T-cell (primary cell): ENCODE measurements at regions not wholly inside any gene's neighbourhood (a gene's known extent, or its start where the extent isn't known, plus 50 kb on each side); places are given as distances from the start of the nearest gene placed in this dataset.

ENCODE experiments used
- ATAC-seq, 4 experiments: fragments of 200-7000 bp in 3 of 4; fragments of 150-1000 bp in 1 of 4; cut with Tn5 transposase; replicated peaks in 1 of 4; 1 replicate in 3 of 4; 2 replicates in 1 of 4; pipeline ENCODE4 v1.10.0; 2021; ENCODE audit warnings: moderate library complexity in 3 of 4, mild to moderate bottlenecking in 2 of 4, moderate number of reproducible peaks in 1 of 4
- CTCF ChIA-PET, 2 donors: fragments of 300-600 bp; sonication (Branson Sonifier 250); formaldehyde crosslinking; loops; one replicate each; lab custom pipeline; 2022; ENCODE audit warnings: antibody characterized with exemption in 2 of 2; lab: Charles Lee
- POLR2A ChIA-PET, 2 donors: fragments of 300-600 bp; sonication (Branson Sonifier 250); formaldehyde crosslinking; loops; one replicate each; lab custom pipeline; 2022; ENCODE audit warnings: antibody characterized with exemption in 2 of 2; lab: Charles Lee
- DNase-seq, 35 experiments: peaks; one replicate each; pipeline versions ENCODE4 v3.0.0 to v3.0.0-alpha.2; 2013 to 2023
- H3K27ac ChIP-seq: one replicate; pipeline ENCODE4 v1.5.1; 2013; ENCODE audit warnings: low read length
- H3K27me3 ChIP-seq, 2 experiments: replicated peaks in 1 of 2; 1 replicate in 1 of 2; 2 replicates in 1 of 2; pipeline versions ENCODE4 v1.6.1 to v1.7.0; 2013; ENCODE audit warnings: low read length in 1 of 2, mixed read lengths in 1 of 2; ENCODE audit not compliant: control insufficient read depth in 2 of 2, insufficient read depth in 2 of 2; ENCODE audit errors: extremely low read depth in 1 of 2
- H3K36me3 ChIP-seq, 2 donors: 1 replicate in 1 of 2; 2 replicates in 1 of 2; pipeline versions ENCODE4 v1.6.1 to v1.7.0; 2013; ENCODE audit warnings: low read length in 1 of 2; ENCODE audit not compliant: control insufficient read depth in 2 of 2, insufficient read depth in 1 of 2; ENCODE audit errors: extremely low read depth in 1 of 2
- H3K4me1 ChIP-seq, 2 experiments: 1 replicate in 1 of 2; 2 replicates in 1 of 2; pipeline versions ENCODE4 v1.6.1 to v1.7.0; 2013; ENCODE audit warnings: low read length in 2 of 2, mixed read lengths in 1 of 2; ENCODE audit not compliant: insufficient read depth in 2 of 2, control insufficient read depth in 1 of 2; ENCODE audit errors: extremely low read depth in 1 of 2
- H3K4me3 ChIP-seq, 2 donors: 1 replicate in 1 of 2; 2 replicates in 1 of 2; pipeline versions ENCODE4 v1.5.1 to v1.7.0; 2013; ENCODE audit warnings: mild to moderate bottlenecking in 2 of 2, low read length in 1 of 2, moderate library complexity in 1 of 2; ENCODE audit not compliant: control insufficient read depth in 1 of 2; ENCODE audit errors: extremely low read depth in 1 of 2
- H3K9me3 ChIP-seq: 2 replicates; pipeline ENCODE4 v1.7.0; 2013
- H3K27ac Mint-ChIP-seq, 2 donors: one replicate each; pipeline ENCODE4 v1.8.0; 2020 to 2021; ENCODE audit warnings: mild to moderate bottlenecking in 2 of 2, mixed read lengths in 2 of 2
- H3K27me3 Mint-ChIP-seq, 2 donors: one replicate each; pipeline ENCODE4 v1.8.0; 2021 to 2022; ENCODE audit warnings: mixed read lengths in 2 of 2
- H3K36me3 Mint-ChIP-seq: one replicate; pipeline ENCODE4 v1.8.0; 2021; ENCODE audit warnings: mixed read lengths
- H3K4me1 Mint-ChIP-seq, 3 donors: one replicate each; pipeline ENCODE4 v1.8.0; 2020 to 2022; ENCODE audit warnings: mixed read lengths in 3 of 3, mild to moderate bottlenecking in 1 of 3
- H3K4me3 Mint-ChIP-seq, 3 donors: one replicate each; pipeline ENCODE4 v1.8.0; 2020 to 2022; ENCODE audit warnings: mild to moderate bottlenecking in 3 of 3, mixed read lengths in 3 of 3, moderate library complexity in 3 of 3
- H3K9me3 Mint-ChIP-seq, 3 donors: one replicate each; pipeline ENCODE4 v1.8.0; 2020 to 2022; ENCODE audit warnings: mixed read lengths in 3 of 3
- WGBS: methylation state at CpG from one replicate; pipeline ENCODE4 v1.1.5; 2013; ENCODE audit warnings: missing lambda C conversion rate; ENCODE audit not compliant: insufficient coverage; 5-methylcytosine and 5-hydroxymethylcytosine counted together

- Mint-ChIP-seq H3K27me3 (peaks cover 39 to 44% of the 10 kb centered on the region in 2 donors), H3K4me3 (no peak overlapping the region), H3K9me3 (no peaks in the 10 kb centered on the region), H3K4me1 (no peaks in the 10 kb centered on the region), H3K27ac (no peak overlapping the region), H3K36me3 (no peaks in the 10 kb centered on the region)
- POLR2A ChIA-PET, result no interaction called here
- CTCF ChIA-PET, result no interaction called here
- ATAC-seq (no peak), DNase-seq (no peak)
- H3K4me3 ChIP-seq, result no peak overlapping the region
- WGBS, result 75% methylated on average over 1 of the region's 2 CpGs
- no peaks in the 10 kb centered on the region for H3K9me3 ChIP-seq
- H3K27ac ChIP-seq, result no peak overlapping the region
- peaks cover 0 to 2% of the 10 kb centered on the region in 2 experiments for H3K27me3 ChIP-seq
- H3K4me1 ChIP-seq, result no peaks in the 10 kb centered on the region
- no peaks in the 10 kb centered on the region for H3K36me3 ChIP-seq
Observed at GRCh38 chr3:70800951-70801350, 488.5 kb upstream of the MDFIC2 start.

- H3K4me1 Mint-ChIP-seq, result no peaks in the 10 kb centered on the region
Observed at GRCh38 chr3:70789878-70790277, 477.4 kb upstream of the MDFIC2 start.

GRCh38 chr3:70780790-70781189, 468.4 kb upstream of the MDFIC2 start:
- Histone ChIP-seq H3K4me3 (no peak overlapping the region), H3K27ac (no peak overlapping the region), H3K9me3 (no peaks in the 10 kb centered on the region), H3K4me1 (no peaks in the 10 kb centered on the region), H3K36me3 (no peaks in the 10 kb centered on the region), H3K27me3 (no peaks in the 10 kb centered on the region)
- ChIA-PET CTCF (no interaction called here), POLR2A (no interaction called here)
- no peak overlapping the region for H3K27ac Mint-ChIP-seq
- no peaks in the 10 kb centered on the region for H3K36me3 Mint-ChIP-seq
- peaks cover 0 to 8% (median 7%) of the 10 kb centered on the region in 3 donors for H3K9me3 Mint-ChIP-seq
- H3K27me3 Mint-ChIP-seq, result peaks cover 5 to 19% of the 10 kb centered on the region in 2 donors
- DNase-seq, result no peak
- no peak for ATAC-seq
- H3K4me1 Mint-ChIP-seq, result no peaks in the 10 kb centered on the region
- H3K4me3 Mint-ChIP-seq, result no peak overlapping the region

More at GRCh38 chr3:70789878-70790277, 477.4 kb upstream of the MDFIC2 start:
- ATAC-seq, result no peak
- Histone ChIP-seq H3K27me3 (no peaks in the 10 kb centered on the region), H3K36me3 (no peaks in the 10 kb centered on the region), H3K27ac (no peak overlapping the region), H3K4me1 (no peaks in the 10 kb centered on the region), H3K9me3 (no peaks in the 10 kb centered on the region), H3K4me3 (no peak overlapping the region)
- Mint-ChIP-seq H3K27me3 (peaks cover 3 to 9% of the 10 kb centered on the region in 2 donors), H3K4me3 (no peak overlapping the region), H3K27ac (no peak overlapping the region), H3K9me3 (peaks cover 0 to 8% (median 0%) of the 10 kb centered on the region in 3 donors), H3K36me3 (no peaks in the 10 kb centered on the region)
- ChIA-PET POLR2A (interaction anchor here in 1 of 2 donors (0.6 kb wide), 1 partner anchor 1698 kb away, joined by 11 read pairs; no protein-coding TSS in a partner anchor), CTCF (no interaction called here)
- no CpG with 5 or more reads among the region's 2 CpGs for WGBS
- DNase-seq, result no peak

- H3K27ac ChIP-seq, result no peak overlapping the region
- POLR2A ChIA-PET, result no interaction called here
- H3K4me3 Mint-ChIP-seq, result no peak overlapping the region
- H3K9me3 Mint-ChIP-seq, result peaks cover 0 to 8% (median 7%) of the 10 kb centered on the region in 3 donors
- ATAC-seq (no peak), DNase-seq (no peak)
- no peaks in the 10 kb centered on the region for H3K27me3 ChIP-seq
- WGBS, result 100% methylated on average over 3 of the region's 4 CpGs
- H3K36me3 Mint-ChIP-seq, result no peaks in the 10 kb centered on the region
- H3K4me3 ChIP-seq, result no peak overlapping the region
- no peak overlapping the region for H3K27ac Mint-ChIP-seq
- H3K27me3 Mint-ChIP-seq, result peaks cover 9 to 21% of the 10 kb centered on the region in 2 donors
- CTCF ChIA-PET, result no interaction called here
- H3K36me3 ChIP-seq, result no peaks in the 10 kb centered on the region
- no peaks in the 10 kb centered on the region for H3K4me1 ChIP-seq
- H3K4me1 Mint-ChIP-seq, result no peaks in the 10 kb centered on the region
- no peaks in the 10 kb centered on the region for H3K9me3 ChIP-seq
Observed at GRCh38 chr3:70779296-70779695, 466.9 kb upstream of the MDFIC2 start.

- H3K4me1 Mint-ChIP-seq, result no peaks in the 10 kb centered on the region
- DNase-seq (no peak), ATAC-seq (no peak)
- peaks cover 0 to 8% (median 7%) of the 10 kb centered on the region in 3 donors for H3K9me3 Mint-ChIP-seq
- no CpG with 5 or more reads among the region's 2 CpGs for WGBS
- ChIA-PET CTCF (no interaction called here), POLR2A (no interaction called here)
- Histone ChIP-seq H3K36me3 (no peaks in the 10 kb centered on the region), H3K4me3 (no peak overlapping the region), H3K9me3 (no peaks in the 10 kb centered on the region), H3K27ac (no peak overlapping the region), H3K4me1 (no peaks in the 10 kb centered on the region), H3K27me3 (no peaks in the 10 kb centered on the region)
- H3K36me3 Mint-ChIP-seq, result no peaks in the 10 kb centered on the region
- no peak overlapping the region for H3K27ac Mint-ChIP-seq
- peaks cover 12 to 27% of the 10 kb centered on the region in 2 donors for H3K27me3 Mint-ChIP-seq
- no peak overlapping the region for H3K4me3 Mint-ChIP-seq
Observed at GRCh38 chr3:70776081-70776480, 463.6 kb upstream of the MDFIC2 start.

- Mint-ChIP-seq H3K27ac (no peak overlapping the region), H3K4me3 (no peak overlapping the region), H3K27me3 (peaks cover 12 to 33% of the 10 kb centered on the region in 2 donors), H3K9me3 (peaks cover 0 to 8% (median 7%) of the 10 kb centered on the region in 3 donors), H3K4me1 (no peaks in the 10 kb centered on the region), H3K36me3 (no peaks in the 10 kb centered on the region)
- no peaks in the 10 kb centered on the region for H3K36me3 ChIP-seq
- H3K27ac ChIP-seq, result no peak overlapping the region
- H3K9me3 ChIP-seq, result no peaks in the 10 kb centered on the region
- no peak for ATAC-seq
- CTCF ChIA-PET, result no interaction called here
- POLR2A ChIA-PET, result no interaction called here
- no peaks in the 10 kb centered on the region for H3K4me1 ChIP-seq
- H3K4me3 ChIP-seq, result no peak overlapping the region
- no peak for DNase-seq
- 83% methylated on average over 1 of the region's 4 CpGs for WGBS
- H3K27me3 ChIP-seq, result no peaks in the 10 kb centered on the region
Observed at GRCh38 chr3:70775257-70775656, 462.8 kb upstream of the MDFIC2 start.

GRCh38 chr3:70774641-70775040, 462.2 kb upstream of the MDFIC2 start:
- ATAC-seq, result no peak
- no peak overlapping the region for H3K27ac Mint-ChIP-seq
- Histone ChIP-seq H3K27ac (no peak overlapping the region), H3K4me1 (no peaks in the 10 kb centered on the region), H3K27me3 (no peaks in the 10 kb centered on the region), H3K36me3 (no peaks in the 10 kb centered on the region), H3K4me3 (no peak overlapping the region), H3K9me3 (no peaks in the 10 kb centered on the region)
- ChIA-PET CTCF (no interaction called here), POLR2A (no interaction called here)
- H3K36me3 Mint-ChIP-seq, result no peaks in the 10 kb centered on the region
- peaks cover 15 to 36% of the 10 kb centered on the region in 2 donors for H3K27me3 Mint-ChIP-seq
- H3K4me1 Mint-ChIP-seq, result no peaks in the 10 kb centered on the region
- no peak for DNase-seq
- no peak overlapping the region for H3K4me3 Mint-ChIP-seq
- peaks cover 0 to 8% (median 7%) of the 10 kb centered on the region in 3 donors for H3K9me3 Mint-ChIP-seq
- 80% methylated on average over 1 of the region's 1 CpG for WGBS
